ENCODE measurements at regions not wholly inside any gene's neighbourhood (a gene's known extent, or its start where the extent isn't known, plus 50 kb on each side); places are given as distances from the start of the nearest gene placed in this dataset.

DNA sequence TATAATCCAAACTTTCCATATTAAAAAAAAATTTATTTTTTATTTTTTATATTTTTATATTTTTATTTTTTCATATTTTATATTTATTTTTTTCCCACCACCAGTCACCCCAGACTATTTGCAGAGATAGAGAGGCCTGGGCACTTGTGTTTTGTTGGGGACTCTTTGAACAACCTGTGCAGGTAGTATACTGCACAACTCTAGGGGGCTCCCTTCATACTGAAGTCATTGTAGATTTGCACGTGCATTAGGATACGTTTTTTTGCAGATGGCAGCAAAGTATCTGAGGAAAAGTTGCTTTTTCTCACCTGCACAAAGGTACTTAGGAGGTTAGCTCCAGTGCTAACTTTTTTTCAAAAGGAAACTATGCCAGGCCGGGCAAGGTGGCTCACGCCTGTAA is 73.9 kb upstream of the TANC1 start:
- Histone ChIP-seq H4K20me1 (ENCODE audit: control insufficient read depth, extremely low read depth, insufficient read depth, low read length) (no peaks in the 10 kb centered on the region), H3K79me2 (ENCODE audit: control insufficient read depth, insufficient read depth, low read length) (no peaks in the 10 kb centered on the region), H3K9me3 (ENCODE audit: control insufficient read depth, insufficient read depth, low read depth, low read length) (no peaks in the 10 kb centered on the region), H2AFZ (ENCODE audit: low read length) (no peak overlapping the region), H3K4me3 (replicated peaks in 1 of 4; ENCODE audit: control extremely low read depth in 1 of 4, insufficient read depth in 1 of 4, low read depth in 3 of 4, low read length in 4 of 4) (no peak overlapping the region), H3K4me1 (ENCODE audit: control insufficient read depth, extremely low read depth, insufficient read depth, low read length) (no peaks in the 10 kb centered on the region), H3K27me3 (ENCODE audit: control insufficient read depth, insufficient read depth, low read length) (no peaks in the 10 kb centered on the region), H3K36me3 (ENCODE audit: control insufficient read depth, insufficient read depth, low read length) (no peaks in the 10 kb centered on the region), H3K27ac (ENCODE audit: insufficient read depth, low read length) (no peak overlapping the region), H3K9ac (ENCODE audit: insufficient read depth, low read length) (no peak overlapping the region), H3K4me2 (ENCODE audit: extremely low read depth, insufficient read depth, low read length) (no peak overlapping the region)
- TF ChIP-seq, protein P1, sequence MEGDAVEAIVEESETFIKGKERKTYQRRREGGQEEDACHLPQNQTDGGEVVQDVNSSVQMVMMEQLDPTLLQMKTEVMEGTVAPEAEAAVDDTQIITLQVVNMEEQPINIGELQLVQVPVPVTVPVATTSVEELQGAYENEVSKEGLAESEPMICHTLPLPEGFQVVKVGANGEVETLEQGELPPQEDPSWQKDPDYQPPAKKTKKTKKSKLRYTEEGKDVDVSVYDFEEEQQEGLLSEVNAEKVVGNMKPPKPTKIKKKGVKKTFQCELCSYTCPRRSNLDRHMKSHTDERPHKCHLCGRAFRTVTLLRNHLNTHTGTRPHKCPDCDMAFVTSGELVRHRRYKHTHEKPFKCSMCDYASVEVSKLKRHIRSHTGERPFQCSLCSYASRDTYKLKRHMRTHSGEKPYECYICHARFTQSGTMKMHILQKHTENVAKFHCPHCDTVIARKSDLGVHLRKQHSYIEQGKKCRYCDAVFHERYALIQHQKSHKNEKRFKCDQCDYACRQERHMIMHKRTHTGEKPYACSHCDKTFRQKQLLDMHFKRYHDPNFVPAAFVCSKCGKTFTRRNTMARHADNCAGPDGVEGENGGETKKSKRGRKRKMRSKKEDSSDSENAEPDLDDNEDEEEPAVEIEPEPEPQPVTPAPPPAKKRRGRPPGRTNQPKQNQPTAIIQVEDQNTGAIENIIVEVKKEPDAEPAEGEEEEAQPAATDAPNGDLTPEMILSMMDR (conservative IDR thresholded peaks at IDR 0.05 in 1 of 2, IDR thresholded peaks at IDR 0.05 in 1 of 2; ENCODE audit: low read depth in 1 of 2, low read length in 2 of 2): no peak
- no peak for TF ChIP-seq EZH2 (IDR thresholded peaks at IDR 0.05; ENCODE audit: low read length, missing control alignments)
- DNase-seq (ENCODE audit: low read depth in 2 of 2): no peak

DNA sequence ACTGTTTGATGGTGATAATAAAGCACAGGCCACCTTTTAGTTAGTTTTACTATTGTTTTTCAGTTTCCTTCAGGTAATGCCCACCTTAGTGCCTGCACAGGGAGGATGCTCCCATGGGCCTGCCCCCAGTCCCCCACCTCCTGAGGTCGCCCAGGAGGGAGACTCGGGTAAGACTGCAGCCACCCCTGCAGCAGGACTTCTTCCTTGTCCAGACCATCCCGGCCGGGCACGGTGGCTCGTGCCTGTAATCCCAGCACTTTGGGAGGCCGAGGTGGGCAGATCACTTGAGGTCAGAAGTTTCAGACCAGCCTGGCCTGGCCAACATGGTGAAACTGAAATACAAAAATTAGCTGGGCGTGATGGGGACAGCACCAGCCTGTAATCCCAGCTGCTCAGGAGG is 68.1 kb upstream of the TANC1 start:
- Histone ChIP-seq H2AFZ (ENCODE audit: low read length) (no peak overlapping the region), H4K20me1 (ENCODE audit: control insufficient read depth, extremely low read depth, insufficient read depth, low read length) (no peaks in the 10 kb centered on the region), H3K4me2 (ENCODE audit: extremely low read depth, insufficient read depth, low read length) (no peak overlapping the region), H3K9me3 (ENCODE audit: control insufficient read depth, insufficient read depth, low read depth, low read length) (no peaks in the 10 kb centered on the region), H3K4me1 (ENCODE audit: control insufficient read depth, extremely low read depth, insufficient read depth, low read length) (peaks cover 2% of the 10 kb centered on the region), H3K27me3 (ENCODE audit: control insufficient read depth, insufficient read depth, low read length) (no peaks in the 10 kb centered on the region), H3K36me3 (ENCODE audit: control insufficient read depth, insufficient read depth, low read length) (no peaks in the 10 kb centered on the region), H3K9ac (ENCODE audit: insufficient read depth, low read length) (no peak overlapping the region), H3K27ac (ENCODE audit: insufficient read depth, low read length) (no peak overlapping the region), H3K79me2 (ENCODE audit: control insufficient read depth, insufficient read depth, low read length) (no peaks in the 10 kb centered on the region), H3K4me3 (replicated peaks in 1 of 4; ENCODE audit: control extremely low read depth in 1 of 4, insufficient read depth in 1 of 4, low read depth in 3 of 4, low read length in 4 of 4) (no peak overlapping the region)
- DNase-seq (ENCODE audit: low read depth in 2 of 2): no peak
- TF ChIP-seq EZH2 (IDR thresholded peaks at IDR 0.05; ENCODE audit: low read length, missing control alignments): no peak
- TF ChIP-seq, protein P1 (conservative IDR thresholded peaks at IDR 0.05 in 1 of 2, IDR thresholded peaks at IDR 0.05 in 1 of 2; ENCODE audit: low read depth in 1 of 2, low read length in 2 of 2): no peak

DNA sequence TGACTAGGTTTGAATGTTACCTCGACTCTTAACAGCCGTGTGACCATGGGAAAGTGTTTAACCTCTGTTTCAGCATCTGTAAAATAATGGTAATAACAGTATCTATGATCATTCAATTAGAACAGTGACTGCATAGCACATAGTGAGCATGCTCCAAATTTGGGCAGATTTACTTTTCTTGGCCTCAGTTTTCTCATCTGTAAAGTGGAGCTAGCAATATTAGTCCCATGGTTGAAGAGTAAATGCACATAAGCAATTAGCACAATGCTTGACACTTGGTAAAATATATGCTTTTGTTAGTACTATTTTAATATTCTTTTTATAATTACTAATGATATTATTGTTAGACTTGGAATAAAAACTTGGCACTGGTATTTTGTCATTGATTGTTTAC is 66.4 kb upstream of the TANC1 start:
- Histone ChIP-seq H3K4me2 (ENCODE audit: extremely low read depth, insufficient read depth, low read length) (no peak overlapping the region), H3K9ac (ENCODE audit: insufficient read depth, low read length) (no peak overlapping the region), H3K4me1 (ENCODE audit: control insufficient read depth, extremely low read depth, insufficient read depth, low read length) (peaks cover 2% of the 10 kb centered on the region), H3K79me2 (ENCODE audit: control insufficient read depth, insufficient read depth, low read length) (no peaks in the 10 kb centered on the region), H3K4me3 (replicated peaks in 1 of 4; ENCODE audit: control extremely low read depth in 1 of 4, insufficient read depth in 1 of 4, low read depth in 3 of 4, low read length in 4 of 4) (no peak overlapping the region), H4K20me1 (ENCODE audit: control insufficient read depth, extremely low read depth, insufficient read depth, low read length) (no peaks in the 10 kb centered on the region), H2AFZ (ENCODE audit: low read length) (no peak overlapping the region), H3K27me3 (ENCODE audit: control insufficient read depth, insufficient read depth, low read length) (no peaks in the 10 kb centered on the region), H3K27ac (ENCODE audit: insufficient read depth, low read length) (no peak overlapping the region), H3K36me3 (ENCODE audit: control insufficient read depth, insufficient read depth, low read length) (no peaks in the 10 kb centered on the region), H3K9me3 (ENCODE audit: control insufficient read depth, insufficient read depth, low read depth, low read length) (no peaks in the 10 kb centered on the region)
- TF ChIP-seq, protein P1 (conservative IDR thresholded peaks at IDR 0.05 in 1 of 2, IDR thresholded peaks at IDR 0.05 in 1 of 2; ENCODE audit: low read depth in 1 of 2, low read length in 2 of 2): no peak
- TF ChIP-seq EZH2 (IDR thresholded peaks at IDR 0.05; ENCODE audit: low read length, missing control alignments): no peak
- DNase-seq (ENCODE audit: low read depth in 2 of 2): no peak
